SK-N-SH (cell line): ENCODE measurements at regions not wholly inside any gene's neighbourhood (a gene's known extent, or its start where the extent isn't known, plus 50 kb on each side); places are given as distances from the start of the nearest gene placed in this dataset.

ENCODE experiments used
- CTCF ChIA-PET: fragments of 300-600, 350-600 bp; formaldehyde crosslinking; extraction: SDS; loops from one replicate; lab custom pipeline; 2021; lab: Yijun Ruan, JAX
- POLR2A ChIA-PET: fragments of 350-600 bp; sonication (Branson Sonifier 250); formaldehyde crosslinking; extraction: SDS; loops from one replicate; lab custom pipeline; 2020; ENCODE audit warnings: antibody characterized with exemption, inconsistent platforms; lab: Yijun Ruan, JAX
- DNase-seq: peaks from one replicate; pipeline ENCODE4 v3.0.0; 2012
- H2AFZ ChIP-seq: fragments of 200-600 bp; sonication (generic); 2 replicates; pipeline ENCODE4 v1.8.1; 2016; ENCODE audit warnings: antibody characterized with exemption, mild to moderate bottlenecking, low read depth
- H3F3A ChIP-seq: fragments of 200-600 bp; sonication (generic); replicated peaks from 2 replicates; pipeline ENCODE3; 2016; ENCODE audit warnings: antibody characterized with exemption, mild to moderate bottlenecking; ENCODE audit not compliant: insufficient read depth
- H3K27ac ChIP-seq, 2 experiments: fragments of 200-500 bp in 1 of 2; fragments of 200-600 bp in 1 of 2; sonication (Bioruptor generic) in 1 of 2; sonication (generic), shearing (Covaris generic) in 1 of 2; 2 replicates each; pipeline versions ENCODE4 v1.5.1 to v1.6.1; 2014 to 2016; ENCODE audit warnings: low read depth in 2 of 2, inconsistent platforms in 1 of 2, low read length in 1 of 2, mild to moderate bottlenecking in 1 of 2, mixed read lengths in 1 of 2
- H3K27me3 ChIP-seq: fragments of 200-600 bp; sonication (generic), shearing (Covaris generic); 2 replicates; pipeline ENCODE4 v1.6.1; 2016; ENCODE audit warnings: mixed run types; ENCODE audit not compliant: insufficient read depth
- H3K36me3 ChIP-seq, 2 experiments: fragments of 200-500 bp in 1 of 2; fragments of 200-600 bp in 1 of 2; sonication (Bioruptor generic) in 1 of 2; sonication (generic) in 1 of 2; replicated peaks in 1 of 2; 2 replicates each; pipeline versions ENCODE3 to v1.5.1; 2014 to 2016; ENCODE audit warnings: low read length in 1 of 2, mild to moderate bottlenecking in 1 of 2; ENCODE audit not compliant: insufficient read depth in 2 of 2, control insufficient read depth in 1 of 2
- H3K4me1 ChIP-seq, 2 experiments: fragments of 200-500 bp in 1 of 2; fragments of 200-600 bp in 1 of 2; sonication (Bioruptor generic) in 1 of 2; sonication (generic), shearing (Covaris generic) in 1 of 2; 2 replicates each; pipeline versions ENCODE4 v1.5.1 to v1.6.1; 2014 to 2016; ENCODE audit warnings: low read depth in 1 of 2, low read length in 1 of 2, mixed run types in 1 of 2; ENCODE audit not compliant: insufficient read depth in 2 of 2, control insufficient read depth in 1 of 2
- H3K4me2 ChIP-seq: fragments of 200-600 bp; sonication (generic), shearing (Covaris generic); 2 replicates; pipeline ENCODE4 v1.6.1; 2017; ENCODE audit warnings: mixed run types
- H3K4me3 ChIP-seq, 2 experiments: fragments of 200-500 bp in 1 of 2; fragments of 200-600 bp in 1 of 2; sonication (Bioruptor generic) in 1 of 2; sonication (generic), shearing (Covaris generic) in 1 of 2; 2 replicates each; pipeline versions ENCODE4 v1.5.1 to v1.8.1; 2014 to 2016; ENCODE audit warnings: low read depth in 2 of 2, inconsistent platforms in 1 of 2, low read length in 1 of 2, mild to moderate bottlenecking in 1 of 2, mixed read lengths in 1 of 2, moderate library complexity in 1 of 2
- H3K79me2 ChIP-seq: fragments of 200-600 bp; sonication (generic); 2 replicates; pipeline ENCODE4 v1.8.1; 2017; ENCODE audit warnings: mild to moderate bottlenecking; ENCODE audit not compliant: insufficient read depth
- H3K9ac ChIP-seq: fragments of 200-600 bp; sonication (generic); 2 replicates; pipeline ENCODE4 v1.6.1; 2017; ENCODE audit warnings: mixed run types
- H3K9me2 ChIP-seq: fragments of 200-600 bp; sonication (generic); 2 replicates; pipeline ENCODE4 v1.6.1; 2017; ENCODE audit warnings: mixed run types
- H3K9me3 ChIP-seq: fragments of 200-600 bp; sonication (generic); 2 replicates; pipeline ENCODE4 v1.6.1; 2017; ENCODE audit warnings: mixed run types, mild to moderate bottlenecking, moderate library complexity
- H4K20me1 ChIP-seq: fragments of 200-600 bp; sonication (generic); 2 replicates; pipeline ENCODE4 v1.6.1; 2017; ENCODE audit warnings: mild to moderate bottlenecking, mixed run types; ENCODE audit not compliant: insufficient read depth
- CHD2 ChIP-seq: fragments of 150-350 bp; IDR thresholded peaks from 2 replicates; pipeline ENCODE4 v1.6.1; 2018; ENCODE audit warnings: low read length; ENCODE audit not compliant: partially characterized antibody
- EP300 ChIP-seq, 2 experiments: IDR thresholded peaks; 2 replicates each; pipeline versions ENCODE4 v1.4.0 to v1.6.1; 2012; ENCODE audit warnings: borderline replicate concordance in 1 of 2, low read depth in 1 of 2, low read length in 1 of 2
- EZH2phosphoT487 ChIP-seq: fragments of 200-600 bp; sonication (generic); IDR thresholded peaks from 2 replicates; pipeline ENCODE4 v1.6.1; 2017; ENCODE audit warnings: low read depth, mixed run types, mild to moderate bottlenecking, antibody characterized with exemption, moderate library complexity, borderline replicate concordance
- FOSL2 ChIP-seq: IDR thresholded peaks from 2 replicates; pipeline ENCODE4 v1.4.0; 2012; ENCODE audit warnings: low read depth, mild to moderate bottlenecking, moderate library complexity, borderline replicate concordance
- FOXJ3 ChIP-seq: sonication (generic); formaldehyde crosslinking; IDR thresholded peaks from 2 replicates; pipeline ENCODE4 v1.5.1; 2020; ENCODE audit warnings: mild to moderate bottlenecking, missing genetic modification reagents
- GABPA ChIP-seq: IDR thresholded peaks from 2 replicates; pipeline ENCODE4 v1.4.0; 2012; ENCODE audit warnings: low read depth, mild to moderate bottlenecking
- MXI1 ChIP-seq: IDR thresholded peaks from 2 replicates; pipeline ENCODE4 v1.6.1; 2012; ENCODE audit warnings: mild to moderate bottlenecking, low read depth, low read length, improper control_type of control experiment
- NFIC ChIP-seq: IDR thresholded peaks from 2 replicates; pipeline ENCODE4 v1.4.0; 2012; ENCODE audit warnings: borderline replicate concordance
- NRF1 ChIP-seq: IDR thresholded peaks from 2 replicates; pipeline ENCODE4 v1.6.1; 2012; ENCODE audit warnings: low read depth, mild to moderate bottlenecking, low read length
- RAD21 ChIP-seq: IDR thresholded peaks from 2 replicates; pipeline ENCODE4 v1.6.1; 2012; ENCODE audit warnings: mild to moderate bottlenecking, low read length
- SIN3A ChIP-seq: IDR thresholded peaks from 2 replicates; pipeline ENCODE4 v1.6.1; 2012; ENCODE audit warnings: low read depth, mild to moderate bottlenecking, low read length, moderate library complexity, borderline replicate concordance
- SMC3 ChIP-seq: IDR thresholded peaks from 2 replicates; pipeline ENCODE4 v1.6.1; 2012; ENCODE audit warnings: low read depth, low read length, improper control_type of control experiment
- TCF12 ChIP-seq: IDR thresholded peaks from 2 replicates; pipeline ENCODE4 v1.4.0; 2012
- YY1 ChIP-seq: IDR thresholded peaks from 2 replicates; pipeline ENCODE4 v1.4.0; 2012; ENCODE audit warnings: low read depth, mild to moderate bottlenecking
- WGBS: methylation state at CpG from one replicate; pipeline ENCODE4 v1.1.6; 2017; ENCODE audit warnings: low lambda C conversion rate; 5-methylcytosine and 5-hydroxymethylcytosine counted together
- TF ChIP-seq, protein P1 (sequence below): fragments of 150-350 bp; IDR thresholded peaks from 2 replicates; pipeline ENCODE4 v1.6.1; 2017; ENCODE audit warnings: antibody characterized with exemption, low read length, low read depth, borderline replicate concordance
- TF ChIP-seq, protein P2 (sequence below): IDR thresholded peaks from 2 replicates; pipeline ENCODE4 v1.4.0; 2012; ENCODE audit warnings: low read depth, borderline replicate concordance
- TF ChIP-seq, protein P3 (sequence below): IDR thresholded peaks from 2 replicates; pipeline ENCODE4 v1.4.0; 2012; ENCODE audit warnings: low read depth

DNA sequence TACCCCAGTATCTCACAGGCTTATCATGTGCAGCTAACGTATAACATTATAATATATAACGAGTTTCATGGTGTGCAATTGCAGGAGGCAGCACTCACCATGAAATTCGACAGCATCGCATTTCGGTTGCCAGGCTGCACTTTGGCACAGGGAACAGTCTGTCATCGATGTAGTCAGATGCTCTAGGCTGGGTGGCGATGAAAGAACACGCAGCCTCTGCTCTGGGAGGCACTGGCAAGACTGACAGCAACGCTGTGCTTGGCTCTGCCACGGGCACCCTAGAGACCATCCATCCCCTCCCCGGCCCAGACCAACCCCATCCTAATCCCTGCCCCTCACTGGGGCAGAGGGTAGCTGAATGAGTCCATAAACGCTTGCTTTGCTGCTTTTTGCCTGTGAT lies 290.8 kb downstream of the MED10 start:
- Histone ChIP-seq H3K79me2 (no peaks in the 10 kb centered on the region), H3K27ac (no peak overlapping the region), H3K4me3 (no peak overlapping the region), H2AFZ (no peak overlapping the region), H3K36me3 (no peaks in the 10 kb centered on the region), H3K9me3 (no peaks in the 10 kb centered on the region), H3K9me2 (no peaks in the 10 kb centered on the region), H4K20me1 (no peaks in the 10 kb centered on the region), H3K9ac (no peak overlapping the region), H3K4me2 (no peak overlapping the region), H3K27me3 (no peaks in the 10 kb centered on the region), H3F3A (no peaks in the 10 kb centered on the region), H3K4me1 (peaks cover 0 to 2% of the 10 kb centered on the region in 2 experiments; a peak in 1 of 4 replicates)
- WGBS, result 42% methylated on average over 7 of the region's 12 CpGs
- DNase-seq, result no peak
- TF ChIP-seq TCF12, result no peak
- no peak for TF ChIP-seq NFIC
- TF ChIP-seq SIN3A, result no peak
- TF ChIP-seq, protein P1, sequence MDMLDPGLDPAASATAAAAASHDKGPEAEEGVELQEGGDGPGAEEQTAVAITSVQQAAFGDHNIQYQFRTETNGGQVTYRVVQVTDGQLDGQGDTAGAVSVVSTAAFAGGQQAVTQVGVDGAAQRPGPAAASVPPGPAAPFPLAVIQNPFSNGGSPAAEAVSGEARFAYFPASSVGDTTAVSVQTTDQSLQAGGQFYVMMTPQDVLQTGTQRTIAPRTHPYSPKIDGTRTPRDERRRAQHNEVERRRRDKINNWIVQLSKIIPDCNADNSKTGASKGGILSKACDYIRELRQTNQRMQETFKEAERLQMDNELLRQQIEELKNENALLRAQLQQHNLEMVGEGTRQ, result no peak
- TF ChIP-seq SMC3, result no peak
- TF ChIP-seq EZH2phosphoT487, result no peak
- no peak for TF ChIP-seq GABPA
- TF ChIP-seq RAD21, result no peak
- no peak for TF ChIP-seq CHD2
- ChIA-PET CTCF (no interaction called here), POLR2A (no interaction called here)

DNA sequence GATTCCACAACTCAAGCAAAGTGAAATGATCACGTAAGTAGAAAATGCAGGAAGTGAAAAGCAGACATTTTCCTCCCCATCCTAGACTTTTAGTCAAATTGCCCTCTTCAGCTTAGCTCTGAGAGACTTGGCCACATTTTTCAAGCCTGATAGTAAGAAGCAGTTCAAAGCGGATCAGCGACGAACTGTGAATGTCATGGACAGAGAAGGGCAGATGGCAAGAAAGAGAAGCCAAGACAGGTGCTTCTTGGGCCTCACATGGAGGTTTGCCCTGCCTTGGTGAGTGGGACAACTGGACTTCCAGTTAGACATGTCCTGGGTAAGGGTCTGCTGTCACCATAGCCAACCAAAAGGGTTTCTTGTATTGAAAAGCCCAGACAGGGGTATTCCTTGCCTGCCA lies 291.5 kb downstream of the MED10 start:
- Histone ChIP-seq H3K9me3 (no peaks in the 10 kb centered on the region), H2AFZ (no peak overlapping the region), H3K79me2 (no peaks in the 10 kb centered on the region), H3K9me2 (no peaks in the 10 kb centered on the region), H3K4me1 (peaks cover 0 to 2% of the 10 kb centered on the region in 2 experiments; a peak in 1 of 4 replicates), H3K9ac (no peak overlapping the region), H3K27ac (no peak overlapping the region), H4K20me1 (no peaks in the 10 kb centered on the region), H3K4me3 (no peak overlapping the region), H3K4me2 (no peak overlapping the region), H3K36me3 (no peaks in the 10 kb centered on the region), H3F3A (no peaks in the 10 kb centered on the region), H3K27me3 (no peaks in the 10 kb centered on the region)
- WGBS, result 58% methylated on average over 4 of the region's 4 CpGs
- DNase-seq, result no peak
- no peak for TF ChIP-seq FOSL2
- no peak for TF ChIP-seq CHD2
- TF ChIP-seq YY1, result no peak
- TF ChIP-seq, protein P2, sequence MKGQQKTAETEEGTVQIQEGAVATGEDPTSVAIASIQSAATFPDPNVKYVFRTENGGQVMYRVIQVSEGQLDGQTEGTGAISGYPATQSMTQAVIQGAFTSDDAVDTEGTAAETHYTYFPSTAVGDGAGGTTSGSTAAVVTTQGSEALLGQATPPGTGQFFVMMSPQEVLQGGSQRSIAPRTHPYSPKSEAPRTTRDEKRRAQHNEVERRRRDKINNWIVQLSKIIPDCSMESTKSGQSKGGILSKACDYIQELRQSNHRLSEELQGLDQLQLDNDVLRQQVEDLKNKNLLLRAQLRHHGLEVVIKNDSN, result no peak
- no peak for TF ChIP-seq EP300 (IDR thresholded peaks at IDR 0.05; ENCODE audit: borderline replicate concordance in 1 of 2, low read depth in 1 of 2, low read length in 1 of 2)
- TF ChIP-seq MXI1, result no peak
- no peak for TF ChIP-seq SIN3A
- TF ChIP-seq, protein P3, sequence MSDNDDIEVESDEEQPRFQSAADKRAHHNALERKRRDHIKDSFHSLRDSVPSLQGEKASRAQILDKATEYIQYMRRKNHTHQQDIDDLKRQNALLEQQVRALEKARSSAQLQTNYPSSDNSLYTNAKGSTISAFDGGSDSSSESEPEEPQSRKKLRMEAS, result no peak
- no peak for TF ChIP-seq FOXJ3 (CRISPR knock-in tag)
- no peak for TF ChIP-seq NRF1
- CTCF ChIA-PET, result no interaction called here
- POLR2A ChIA-PET, result no interaction called here
